ENCODE measurements at regions not wholly inside any gene's neighbourhood (a gene's known extent, or its start where the extent isn't known, plus 50 kb on each side); places are given as distances from the start of the nearest gene placed in this dataset.

- Histone ChIP-seq H3K36me3 (no peaks in the 10 kb centered on the region), H3K4me3 (no peak overlapping the region), H3K27me3 (no peaks in the 10 kb centered on the region), H3K4me1 (no peaks in the 10 kb centered on the region), H3K9me3 (peaks cover 0 to 19% (median 0%) of the 10 kb centered on the region in 11 donors), H3K27ac (no peak overlapping the region)
- DNase-seq (no peak), ATAC-seq (no peak)
- intact Hi-C loops (cut with DNase I), result no loop called here
- TF ChIP-seq CTCF (IDR thresholded peaks at IDR 0.05), result no peak
Observed at GRCh38 chr2:103660519-103660918, 898.7 kb downstream of the TMEM182 start.

GRCh38 chr2:103660947-103661346, 899.1 kb downstream of the TMEM182 start:
- intact Hi-C loops (cut with DNase I), result no loop called here
- no peak overlapping the region for H3K27ac ChIP-seq
- DNase-seq (no peak), ATAC-seq (no peak)
- H3K4me1 ChIP-seq, result no peaks in the 10 kb centered on the region
- WGBS, 2 donors, result 47 to 49% methylated on average over 1 of the region's 1 CpG
- no peaks in the 10 kb centered on the region for H3K27me3 ChIP-seq
- H3K4me3 ChIP-seq, result no peak overlapping the region
- no peak for TF ChIP-seq CTCF (IDR thresholded peaks at IDR 0.05)
- no peaks in the 10 kb centered on the region for H3K36me3 ChIP-seq
- H3K9me3 ChIP-seq, result peaks cover 0 to 14% (median 0%) of the 10 kb centered on the region in 11 donors

GRCh38 chr2:103664690-103665089, 902.9 kb downstream of the TMEM182 start:
- Histone ChIP-seq H3K4me3 (no peak overlapping the region), H3K27ac (no peak overlapping the region), H3K36me3 (no peaks in the 10 kb centered on the region), H3K4me1 (no peaks in the 10 kb centered on the region), H3K9me3 (no peaks in the 10 kb centered on the region), H3K27me3 (no peaks in the 10 kb centered on the region)
- DNase-seq, result no peak
- ATAC-seq, result no peak
- 33 to 35% methylated on average over 4 of the region's 4 CpGs for WGBS, 2 donors
- no peak for TF ChIP-seq CTCF (IDR thresholded peaks at IDR 0.05)
- intact Hi-C loops (cut with DNase I), result no loop called here

GRCh38 chr2:103667335-103667884, 905.6 kb downstream of the TMEM182 start:
- WGBS, 2 donors, result 82 to 91% methylated on average over 3 of the region's 3 CpGs
- H3K27ac ChIP-seq, result no peak overlapping the region
- intact Hi-C loops (cut with DNase I), result no loop called here
- TF ChIP-seq CTCF (IDR thresholded peaks at IDR 0.05), result no peak
- no peak for DNase-seq
- H3K4me3 ChIP-seq, result no peak overlapping the region
- ATAC-seq, result no peak
- no peaks in the 10 kb centered on the region for H3K27me3 ChIP-seq
- no peaks in the 10 kb centered on the region for H3K36me3 ChIP-seq
- H3K9me3 ChIP-seq, result no peaks in the 10 kb centered on the region
- H3K4me1 ChIP-seq, result no peaks in the 10 kb centered on the region
